ENCODE measurements at regions not wholly inside any gene's neighbourhood (a gene's known extent, or its start where the extent isn't known, plus 50 kb on each side); places are given as distances from the start of the nearest gene placed in this dataset.

DNA sequence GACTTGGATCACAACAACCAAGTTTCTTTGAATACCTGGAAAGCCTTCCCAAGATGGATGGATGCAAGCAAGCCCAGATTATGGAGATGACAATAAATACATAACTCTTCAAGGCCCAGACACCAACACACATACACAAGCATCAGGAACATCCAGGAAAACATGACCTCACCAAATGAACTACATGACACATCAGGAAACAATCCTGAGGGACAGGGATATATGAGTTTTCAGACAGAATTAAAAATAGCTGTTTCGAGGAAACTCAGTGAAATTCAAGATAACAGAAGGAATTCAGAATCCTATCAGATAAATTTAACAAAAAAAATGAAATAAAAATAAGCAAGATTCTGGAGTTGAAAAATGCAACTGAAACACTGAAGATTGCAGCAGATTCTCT lies 659.4 kb downstream of the METTL15 start:
- intact Hi-C loops (cut with micrococcal nuclease), result no loop called here
- no peaks in the 10 kb centered on the region for H3K36me3 Mint-ChIP-seq (ENCODE audit: low read depth)
- no peaks in the 10 kb centered on the region for H3K27me3 Mint-ChIP-seq (ENCODE audit: low read depth)
- H3K9me3 Mint-ChIP-seq, result peaks cover 44% of the 10 kb centered on the region
- H3K4me3 Mint-ChIP-seq (ENCODE audit: low read depth), result no peak overlapping the region
- no peak for DNase-seq (ENCODE audit: low spot score)
- H3K4me1 Mint-ChIP-seq (ENCODE audit: low read depth), result no peaks in the 10 kb centered on the region
- no peak overlapping the region for H3K27ac Mint-ChIP-seq

DNA sequence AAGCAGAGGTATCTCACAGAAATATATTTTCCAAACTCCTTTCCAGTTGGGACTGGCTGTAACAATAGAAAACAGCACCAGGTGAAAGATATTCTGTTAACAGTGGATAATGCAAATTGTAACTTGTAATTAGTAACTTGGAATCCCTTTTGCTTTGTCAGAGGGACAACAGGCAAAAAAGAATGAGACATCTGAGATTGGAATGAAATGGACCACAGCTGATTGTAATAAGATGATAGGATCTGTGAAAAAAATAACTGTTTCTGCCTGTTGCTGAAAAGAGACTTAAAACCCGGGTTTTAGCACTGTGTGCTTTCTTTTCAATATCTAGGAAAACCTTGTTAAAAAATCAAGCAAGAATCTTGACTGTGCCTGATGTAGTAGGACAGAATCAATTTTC lies 655.7 kb downstream of the METTL15 start:
- H3K27me3 Mint-ChIP-seq (ENCODE audit: low read depth), result no peaks in the 10 kb centered on the region
- no peak for DNase-seq (ENCODE audit: low spot score)
- H3K4me3 Mint-ChIP-seq (ENCODE audit: low read depth), result no peak overlapping the region
- H3K36me3 Mint-ChIP-seq (ENCODE audit: low read depth), result no peaks in the 10 kb centered on the region
- H3K9me3 Mint-ChIP-seq, result peaks cover 40% of the 10 kb centered on the region
- H3K4me1 Mint-ChIP-seq (ENCODE audit: low read depth), result no peaks in the 10 kb centered on the region
- intact Hi-C loops (cut with micrococcal nuclease), result no loop called here
- H3K27ac Mint-ChIP-seq, result no peak overlapping the region

DNA sequence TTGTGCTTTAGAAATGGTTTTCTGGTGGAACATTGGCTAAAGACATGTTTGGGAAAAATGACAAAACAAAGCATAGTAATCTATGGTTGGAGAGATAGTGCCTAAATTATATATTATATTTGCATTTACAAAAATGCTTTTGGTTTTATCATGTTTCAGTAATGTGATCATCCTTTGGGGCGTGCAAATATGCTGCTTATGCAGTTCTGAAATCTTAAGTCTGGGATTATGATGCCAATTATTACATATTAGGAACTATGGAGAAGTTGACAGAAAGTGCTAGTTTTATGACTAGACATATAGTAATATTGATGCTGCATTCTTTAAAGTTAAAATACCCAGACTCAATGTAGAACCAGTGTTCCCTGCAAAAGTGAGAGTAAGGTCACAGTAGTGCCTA lies 655.0 kb downstream of the METTL15 start:
- H3K36me3 Mint-ChIP-seq (ENCODE audit: low read depth), result no peaks in the 10 kb centered on the region
- intact Hi-C loops (cut with micrococcal nuclease), result no loop called here
- peaks cover 32% of the 10 kb centered on the region for H3K9me3 Mint-ChIP-seq
- H3K27me3 Mint-ChIP-seq (ENCODE audit: low read depth), result no peaks in the 10 kb centered on the region
- H3K4me3 Mint-ChIP-seq (ENCODE audit: low read depth), result no peak overlapping the region
- no peaks in the 10 kb centered on the region for H3K4me1 Mint-ChIP-seq (ENCODE audit: low read depth)
- DNase-seq (ENCODE audit: low spot score), result no peak
- H3K27ac Mint-ChIP-seq, result no peak overlapping the region

DNA sequence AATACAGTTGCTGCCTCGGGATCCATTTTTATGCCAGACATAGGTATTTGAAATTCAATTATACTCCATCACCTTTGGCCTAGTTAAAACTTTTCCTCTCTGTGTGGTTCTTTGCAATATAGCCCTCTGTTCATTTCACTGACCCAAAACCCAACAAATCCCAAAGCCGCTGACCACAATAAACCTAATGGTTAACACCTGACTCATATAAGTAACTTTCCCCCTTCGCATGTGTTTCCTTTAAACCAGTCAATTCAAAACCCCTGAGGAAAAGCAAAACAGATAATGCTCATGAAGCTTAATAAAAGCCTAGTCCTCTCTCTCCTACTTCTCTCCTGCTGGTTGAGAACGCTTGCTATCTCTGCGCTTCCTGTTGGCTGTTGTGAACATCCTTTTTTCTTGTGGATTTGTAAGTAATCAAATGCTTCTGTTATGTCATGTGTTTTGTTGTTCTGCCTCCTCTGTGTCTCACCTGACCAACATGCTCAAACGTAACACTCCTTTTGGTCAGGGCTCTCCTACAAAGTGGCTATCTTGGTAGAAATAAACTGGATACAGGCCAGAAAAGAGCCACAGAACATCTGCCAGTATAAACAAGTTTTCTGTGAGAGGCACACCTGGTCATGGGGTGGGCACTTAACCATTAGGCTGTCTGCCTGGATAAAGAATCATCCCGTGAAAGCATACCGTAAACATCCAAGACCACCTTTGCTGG lies 652.6 kb downstream of the METTL15 start:
- intact Hi-C loops (cut with micrococcal nuclease), result no loop called here

DNA sequence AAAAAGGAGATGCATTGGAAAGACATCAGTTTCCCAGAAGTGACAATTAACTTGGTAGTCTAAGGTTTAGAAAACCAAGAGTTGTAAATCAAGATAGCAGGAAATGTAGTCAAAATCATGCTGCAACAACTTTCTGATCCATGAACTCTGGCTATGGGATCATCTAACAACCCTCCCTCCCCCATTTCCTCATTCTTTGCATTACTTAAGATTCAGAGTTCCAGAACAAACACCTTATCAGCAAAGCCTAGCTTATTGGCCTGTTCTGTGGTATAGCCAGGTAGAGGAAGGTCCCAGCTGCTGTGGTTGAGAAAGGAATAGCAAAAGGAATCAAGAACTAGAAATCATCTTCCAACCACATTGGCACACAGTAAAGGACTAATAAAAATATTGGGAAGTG lies 651.1 kb downstream of the METTL15 start:
- H3K9me3 Mint-ChIP-seq, result peaks cover 12% of the 10 kb centered on the region
- H3K27me3 Mint-ChIP-seq (ENCODE audit: low read depth), result no peaks in the 10 kb centered on the region
- no peaks in the 10 kb centered on the region for H3K4me1 Mint-ChIP-seq (ENCODE audit: low read depth)
- no peak overlapping the region for H3K4me3 Mint-ChIP-seq (ENCODE audit: low read depth)
- H3K27ac Mint-ChIP-seq, result no peak overlapping the region
- H3K36me3 Mint-ChIP-seq (ENCODE audit: low read depth), result no peaks in the 10 kb centered on the region
- intact Hi-C loops (cut with micrococcal nuclease), result no loop called here
- DNase-seq (ENCODE audit: low spot score), result no peak

More for the DNA sequence above, 652.6 kb downstream of the METTL15 start:
- H3K27ac Mint-ChIP-seq, result no peak overlapping the region
- no peaks in the 10 kb centered on the region for H3K36me3 Mint-ChIP-seq (ENCODE audit: low read depth)
- no peak overlapping the region for H3K4me3 Mint-ChIP-seq (ENCODE audit: low read depth)
- H3K4me1 Mint-ChIP-seq (ENCODE audit: low read depth), result no peaks in the 10 kb centered on the region
- DNase-seq (ENCODE audit: low spot score), result no peak
- H3K27me3 Mint-ChIP-seq (ENCODE audit: low read depth), result no peaks in the 10 kb centered on the region
- peaks cover 27% of the 10 kb centered on the region for H3K9me3 Mint-ChIP-seq

DNA sequence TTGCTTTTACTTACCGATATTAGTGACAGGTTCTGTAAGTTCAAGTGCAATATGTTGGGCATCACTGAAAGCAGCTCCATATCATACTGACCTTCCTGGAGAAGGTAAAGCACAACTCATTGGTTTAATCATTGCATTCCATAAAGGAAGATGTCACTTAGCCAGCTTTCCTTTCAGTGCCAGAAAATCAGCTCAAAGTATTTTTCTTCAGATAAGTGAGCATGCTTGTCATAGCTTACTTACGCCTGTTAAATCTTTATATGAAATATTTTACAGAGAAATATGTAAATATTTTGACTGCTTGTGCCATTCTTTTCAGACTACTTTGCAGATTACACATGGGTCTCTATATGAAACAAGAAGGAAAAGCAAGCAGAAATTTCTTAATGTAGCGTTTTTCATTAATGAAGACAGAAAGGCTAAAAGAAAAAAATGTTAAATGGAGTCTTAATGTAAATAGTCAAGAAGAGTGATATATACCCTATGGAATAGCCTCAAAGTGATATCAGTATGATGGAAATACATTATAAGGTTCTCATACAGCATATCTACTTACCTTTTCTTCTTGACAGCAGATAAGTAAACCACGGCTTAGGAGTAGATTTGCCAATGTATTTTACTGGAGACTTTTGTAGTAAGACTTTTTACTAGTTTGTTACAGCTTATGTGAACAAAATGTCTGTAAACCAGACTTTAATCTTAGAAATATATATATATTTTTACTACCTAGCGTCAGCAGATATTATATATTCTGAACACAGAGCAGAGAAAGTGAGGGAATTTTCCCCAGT lies 649.7 kb downstream of the METTL15 start:
- Mint-ChIP-seq H3K27me3 (ENCODE audit: low read depth) (no peaks in the 10 kb centered on the region), H3K9me3 (peaks cover 9% of the 10 kb centered on the region), H3K36me3 (ENCODE audit: low read depth) (no peaks in the 10 kb centered on the region), H3K4me3 (ENCODE audit: low read depth) (no peak overlapping the region), H3K4me1 (ENCODE audit: low read depth) (no peaks in the 10 kb centered on the region), H3K27ac (no peak overlapping the region)
- DNase-seq (ENCODE audit: low spot score), result no peak
- intact Hi-C loops (cut with micrococcal nuclease), result no loop called here

DNA sequence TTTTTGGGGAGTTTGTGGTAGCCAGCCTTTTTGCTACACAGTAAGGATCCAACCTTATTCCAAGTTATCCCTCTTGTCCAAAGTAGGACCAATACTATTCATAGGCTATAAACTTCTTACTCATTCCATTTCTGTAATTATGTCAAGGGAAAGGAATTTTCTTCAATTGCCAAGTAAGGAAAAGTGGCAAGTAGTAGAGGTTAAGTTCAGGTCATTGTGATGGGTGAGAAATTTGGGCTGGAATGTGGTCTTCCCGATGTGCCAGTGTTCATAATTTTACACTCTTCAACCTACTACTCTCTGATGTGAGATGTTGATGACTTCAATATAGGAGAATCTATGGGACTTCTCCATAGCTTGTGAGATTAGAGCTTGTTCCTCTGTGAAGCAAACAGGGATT lies 648.8 kb downstream of the METTL15 start:
- H3K36me3 Mint-ChIP-seq (ENCODE audit: low read depth), result no peaks in the 10 kb centered on the region
- DNase-seq (ENCODE audit: low spot score), result no peak
- no peak overlapping the region for H3K27ac Mint-ChIP-seq
- no peaks in the 10 kb centered on the region for H3K4me1 Mint-ChIP-seq (ENCODE audit: low read depth)
- no peaks in the 10 kb centered on the region for H3K27me3 Mint-ChIP-seq (ENCODE audit: low read depth)
- intact Hi-C loops (cut with micrococcal nuclease), result no loop called here
- no peak overlapping the region for H3K4me3 Mint-ChIP-seq (ENCODE audit: low read depth)
- peaks cover 9% of the 10 kb centered on the region for H3K9me3 Mint-ChIP-seq

DNA sequence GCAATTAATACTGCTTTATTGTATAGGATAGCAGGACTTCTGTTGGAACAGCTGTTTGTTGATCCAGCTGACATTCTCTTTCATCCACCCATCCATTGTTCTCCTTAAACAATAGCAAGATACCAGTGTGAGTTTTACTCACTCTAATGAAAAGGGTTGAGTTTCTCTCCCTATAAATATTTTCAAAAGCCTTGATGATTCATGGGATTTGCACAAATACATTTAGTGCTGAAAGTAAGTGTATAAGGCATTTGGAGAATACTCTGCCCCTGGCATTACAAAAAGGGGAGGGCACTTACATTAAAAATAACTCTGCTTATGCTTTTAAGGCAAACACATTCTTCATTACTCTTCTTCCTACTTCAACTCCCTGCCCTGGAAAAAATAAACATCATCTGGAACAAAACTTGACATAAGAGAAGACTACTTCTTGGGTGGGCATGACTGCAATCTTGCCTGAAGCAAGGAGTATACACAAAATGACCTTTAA lies 634.9 kb downstream of the METTL15 start:
- DNase-seq (ENCODE audit: low spot score), result no peak
- H3K36me3 Mint-ChIP-seq (ENCODE audit: low read depth), result no peaks in the 10 kb centered on the region
- no peak overlapping the region for H3K27ac Mint-ChIP-seq
- intact Hi-C loops (cut with micrococcal nuclease), result no loop called here
- H3K4me3 Mint-ChIP-seq (ENCODE audit: low read depth), result no peak overlapping the region
- H3K9me3 Mint-ChIP-seq, result peaks cover 12% of the 10 kb centered on the region
- no peaks in the 10 kb centered on the region for H3K27me3 Mint-ChIP-seq (ENCODE audit: low read depth)
- H3K4me1 Mint-ChIP-seq (ENCODE audit: low read depth), result no peaks in the 10 kb centered on the region

DNA sequence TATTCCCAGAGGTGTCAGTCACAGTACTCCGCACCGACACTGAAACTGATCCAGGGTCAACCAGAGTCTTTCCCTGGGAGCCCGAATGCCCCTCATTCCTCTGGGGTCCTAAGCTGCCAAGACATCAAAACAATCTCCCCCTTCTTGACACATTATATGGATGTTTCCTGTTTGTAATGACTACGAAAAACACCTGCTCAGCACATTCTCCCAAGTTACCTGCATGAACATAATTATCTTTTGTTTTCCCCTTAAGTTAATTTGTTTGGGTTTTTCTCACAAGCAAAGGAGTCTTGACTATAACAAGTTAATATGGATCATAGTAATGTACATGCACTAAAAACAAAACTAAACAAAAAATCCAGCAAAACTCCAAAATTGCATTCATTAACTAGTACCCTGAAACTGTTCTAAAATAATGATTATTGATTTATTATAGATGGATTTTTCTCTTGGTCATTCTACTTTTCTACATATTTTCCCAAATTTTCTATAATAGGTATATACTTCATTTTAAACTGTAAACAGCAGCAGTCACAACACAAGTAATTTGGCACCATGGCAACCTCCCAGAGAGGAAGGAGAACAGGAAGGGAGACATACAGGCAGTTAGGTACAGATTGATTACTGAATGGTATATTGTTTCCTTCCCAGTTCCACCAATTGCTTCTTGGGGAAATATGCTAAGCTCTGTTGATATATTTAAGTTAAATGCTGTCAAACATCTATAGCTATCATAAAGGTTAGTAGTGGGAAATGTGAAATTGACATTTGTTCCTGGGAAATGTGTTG lies 631.5 kb downstream of the METTL15 start:
- intact Hi-C loops (cut with micrococcal nuclease), result no loop called here
- no peaks in the 10 kb centered on the region for H3K4me1 Mint-ChIP-seq (ENCODE audit: low read depth)
- no peaks in the 10 kb centered on the region for H3K27me3 Mint-ChIP-seq (ENCODE audit: low read depth)
- no peaks in the 10 kb centered on the region for H3K36me3 Mint-ChIP-seq (ENCODE audit: low read depth)
- no peak for DNase-seq (ENCODE audit: low spot score)
- H3K27ac Mint-ChIP-seq, result no peak overlapping the region
- H3K9me3 Mint-ChIP-seq, result peaks cover 8% of the 10 kb centered on the region
- no peak overlapping the region for H3K4me3 Mint-ChIP-seq (ENCODE audit: low read depth)

DNA sequence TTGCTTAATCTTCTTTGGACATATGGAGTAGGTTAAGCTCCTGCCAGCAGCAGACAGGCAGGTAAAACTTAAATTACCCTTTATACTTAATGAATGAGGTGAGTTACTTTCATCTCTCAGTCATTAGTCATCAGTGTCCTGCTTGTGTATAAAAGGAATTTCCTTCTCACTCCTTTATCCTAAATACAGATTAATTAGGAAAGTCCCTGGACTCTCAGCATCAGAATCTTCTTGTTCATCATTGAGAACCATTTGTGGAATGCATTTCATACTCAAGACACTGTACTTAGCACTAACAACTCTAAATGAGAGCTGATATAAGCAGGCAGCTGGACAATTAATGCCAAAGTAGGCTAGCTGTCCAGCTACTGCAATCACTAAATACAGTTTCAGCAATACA lies 630.4 kb downstream of the METTL15 start:
- no peak for DNase-seq (ENCODE audit: low spot score)
- no peaks in the 10 kb centered on the region for H3K27me3 Mint-ChIP-seq (ENCODE audit: low read depth)
- intact Hi-C loops (cut with micrococcal nuclease), result no loop called here
- H3K36me3 Mint-ChIP-seq (ENCODE audit: low read depth), result no peaks in the 10 kb centered on the region
- peaks cover 13% of the 10 kb centered on the region for H3K9me3 Mint-ChIP-seq
- no peaks in the 10 kb centered on the region for H3K4me1 Mint-ChIP-seq (ENCODE audit: low read depth)
- H3K4me3 Mint-ChIP-seq (ENCODE audit: low read depth), result no peak overlapping the region
- H3K27ac Mint-ChIP-seq, result no peak overlapping the region

DNA sequence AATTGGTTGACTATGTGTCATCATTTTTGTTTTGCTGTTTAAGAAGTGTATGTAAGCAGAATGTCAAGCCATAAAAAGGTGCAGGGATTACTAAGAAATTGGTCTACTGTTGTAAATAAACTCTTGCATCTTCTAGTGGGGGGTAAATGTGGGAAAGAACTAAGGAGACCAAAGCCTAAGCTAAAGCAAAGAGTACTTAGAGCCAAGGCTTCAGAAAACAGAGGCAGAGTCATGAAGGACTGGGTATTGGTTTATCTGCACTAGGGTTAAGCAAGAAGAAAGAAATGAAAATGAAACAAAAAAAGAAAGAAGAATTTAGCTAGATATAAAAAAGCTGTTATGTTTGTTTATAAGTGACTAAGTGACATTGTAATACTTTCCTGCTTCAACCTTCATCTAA lies 628.1 kb downstream of the METTL15 start:
- Mint-ChIP-seq H3K27me3 (ENCODE audit: low read depth) (no peaks in the 10 kb centered on the region), H3K9me3 (peaks cover 19% of the 10 kb centered on the region)
- intact Hi-C loops (cut with micrococcal nuclease), result no loop called here

DNA sequence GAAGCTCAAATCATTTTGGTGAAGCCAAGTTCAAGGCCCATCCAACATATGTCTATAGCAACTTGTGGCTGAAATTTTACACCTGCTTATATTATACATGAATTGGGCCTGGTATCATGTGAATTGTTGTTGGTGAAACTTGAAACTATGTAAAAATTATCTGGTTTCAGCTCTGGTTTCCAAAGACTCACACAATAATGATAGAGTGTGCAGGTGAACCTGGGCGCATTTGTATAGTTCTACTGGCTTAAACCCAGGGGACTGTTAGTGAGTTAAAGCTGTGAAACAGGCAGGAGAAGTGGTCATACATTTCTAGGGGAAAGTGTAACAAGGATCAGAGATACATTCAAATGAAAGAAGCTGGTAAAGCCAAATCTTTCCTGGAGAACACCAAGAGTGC lies 627.3 kb downstream of the METTL15 start:
- no peak overlapping the region for H3K4me3 Mint-ChIP-seq (ENCODE audit: low read depth)
- no peaks in the 10 kb centered on the region for H3K36me3 Mint-ChIP-seq (ENCODE audit: low read depth)
- no peak for DNase-seq (ENCODE audit: low spot score)
- H3K4me1 Mint-ChIP-seq (ENCODE audit: low read depth), result no peaks in the 10 kb centered on the region
- intact Hi-C loops (cut with micrococcal nuclease), result no loop called here
- no peak overlapping the region for H3K27ac Mint-ChIP-seq
- peaks cover 19% of the 10 kb centered on the region for H3K9me3 Mint-ChIP-seq
- H3K27me3 Mint-ChIP-seq (ENCODE audit: low read depth), result no peaks in the 10 kb centered on the region

More for the DNA sequence above, 628.1 kb downstream of the METTL15 start:
- no peak overlapping the region for H3K27ac Mint-ChIP-seq
- H3K4me3 Mint-ChIP-seq (ENCODE audit: low read depth), result no peak overlapping the region
- DNase-seq (ENCODE audit: low spot score), result no peak
- H3K4me1 Mint-ChIP-seq (ENCODE audit: low read depth), result no peaks in the 10 kb centered on the region
- H3K36me3 Mint-ChIP-seq (ENCODE audit: low read depth), result no peaks in the 10 kb centered on the region

DNA sequence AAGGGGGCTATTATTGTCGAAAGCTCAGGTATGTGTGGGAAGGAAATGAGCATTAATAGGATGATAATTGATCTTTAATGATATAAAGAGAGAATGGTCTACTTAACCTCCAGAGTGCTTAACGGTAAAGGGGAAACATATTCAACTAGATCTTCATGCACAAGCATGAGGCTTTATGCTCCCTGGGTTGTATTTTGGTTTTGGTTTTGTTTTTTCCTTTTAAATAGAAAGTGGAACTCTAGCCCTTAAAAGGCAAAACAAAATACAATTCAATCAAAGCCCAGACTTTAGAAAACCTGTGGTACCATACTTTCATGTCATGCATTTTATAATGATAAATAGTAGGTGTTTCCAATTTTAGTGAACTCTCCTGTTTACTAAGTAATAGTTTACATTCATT lies 622.7 kb downstream of the METTL15 start:
- H3K27ac Mint-ChIP-seq, result no peak overlapping the region
- no peaks in the 10 kb centered on the region for H3K36me3 Mint-ChIP-seq (ENCODE audit: low read depth)
- H3K4me1 Mint-ChIP-seq (ENCODE audit: low read depth), result no peaks in the 10 kb centered on the region
- no peaks in the 10 kb centered on the region for H3K27me3 Mint-ChIP-seq (ENCODE audit: low read depth)
- DNase-seq (ENCODE audit: low spot score), result no peak
- H3K4me3 Mint-ChIP-seq (ENCODE audit: low read depth), result no peak overlapping the region
- intact Hi-C loops (cut with micrococcal nuclease), result no loop called here
- H3K9me3 Mint-ChIP-seq, result peaks cover 22% of the 10 kb centered on the region

Data from activated T-helper 2 cell treated with anti-CD3 and anti-CD28 coated beads, Interferon-gamma antibody, Interleukin-2, Interleukin-4, amounts not matched to agents 10 μg/mL and 5 μg/mL and 100 μg/mL, durations not matched to agents 14 hours and 24 hours and 36 hours (primary cell).